NCI-H69 (cell line): ENCODE measurements at regions not wholly inside any gene's neighbourhood (a gene's known extent, or its start where the extent isn't known, plus 50 kb on each side); places are given as distances from the start of the nearest gene placed in this dataset.

Experiments
- DNase-seq: peaks from one replicate; lab custom pipeline; 2025; lab: John Stamatoyannopoulos, UW

GRCh38 chr2:120675460-120676130 lies 60.1 kb upstream of the GLI2 start:
- peak; percentile 46 for DNase-seq

- no peak for DNase-seq
Observed at GRCh38 chr2:120677221-120677620, 58.4 kb upstream of the GLI2 start.

- no peak for DNase-seq
Observed at GRCh38 chr2:120677696-120678247, 57.9 kb upstream of the GLI2 start.

- DNase-seq, result no peak
Observed at GRCh38 chr2:120678251-120678650, 57.4 kb upstream of the GLI2 start.

- no peak for DNase-seq
Observed at GRCh38 chr2:120678926-120679325, 56.7 kb upstream of the GLI2 start.

GRCh38 chr2:120679526-120679925 lies 56.1 kb upstream of the GLI2 start:
- DNase-seq, result no peak

GRCh38 chr2:120680136-120680761 lies 55.4 kb upstream of the GLI2 start:
- DNase-seq, result peak; percentile 75

GRCh38 chr2:120681181-120681580 lies 54.5 kb upstream of the GLI2 start:
- no peak for DNase-seq

GRCh38 chr2:120681696-120682288 lies 53.9 kb upstream of the GLI2 start:
- DNase-seq, result no peak

- no peak for DNase-seq
Observed at GRCh38 chr2:120682654-120683053, 53.0 kb upstream of the GLI2 start.

- no peak for DNase-seq
Observed at GRCh38 chr2:120683081-120683480, 52.6 kb upstream of the GLI2 start.

GRCh38 chr2:120683701-120684100 lies 52.0 kb upstream of the GLI2 start:
- no peak for DNase-seq

- no peak for DNase-seq
Observed at GRCh38 chr2:120684289-120685065, 51.2 kb upstream of the GLI2 start.

- no peak for DNase-seq
Observed at GRCh38 chr2:120685066-120685973, 50.3 kb upstream of the GLI2 start.
